Stimulated activated naive CD4-positive, alpha-beta T cell (primary cell): ENCODE measurements at regions not wholly inside any gene's neighbourhood (a gene's known extent, or its start where the extent isn't known, plus 50 kb on each side); places are given as distances from the start of the nearest gene placed in this dataset.

Experiments used
- DNase-seq, 6 experiments: peaks; one replicate each; lab custom pipeline; 2025; lab: John Stamatoyannopoulos, UW

GRCh38 chr2:221342388-221342787 is 229.7 kb downstream of the EPHA4 start:
- no peak for DNase-seq

- no peak for DNase-seq
Observed at GRCh38 chr2:221343524-221343923, 228.6 kb downstream of the EPHA4 start.

- DNase-seq = no peak
Observed at GRCh38 chr2:221345516-221345915, 226.6 kb downstream of the EPHA4 start.

GRCh38 chr2:221346411-221346810 is 225.7 kb downstream of the EPHA4 start:
- no peak for DNase-seq

GRCh38 chr2:221347471-221347870 is 224.6 kb downstream of the EPHA4 start:
- no peak for DNase-seq

GRCh38 chr2:221350616-221351015 is 221.5 kb downstream of the EPHA4 start:
- no peak for DNase-seq

- no peak for DNase-seq
Observed at GRCh38 chr2:221353201-221353600, 218.9 kb downstream of the EPHA4 start.

- DNase-seq = no peak
Observed at GRCh38 chr2:221360312-221360711, 211.8 kb downstream of the EPHA4 start.

- DNase-seq = no peak
Observed at GRCh38 chr2:221360742-221361141, 211.4 kb downstream of the EPHA4 start.

- DNase-seq = no peak
Observed at GRCh38 chr2:221361633-221362032, 210.5 kb downstream of the EPHA4 start.

GRCh38 chr2:221364672-221365071 is 207.4 kb downstream of the EPHA4 start:
- DNase-seq = no peak
